ENCODE measurements at regions not wholly inside any gene's neighbourhood (a gene's known extent, or its start where the extent isn't known, plus 50 kb on each side); places are given as distances from the start of the nearest gene placed in this dataset.

DNA sequence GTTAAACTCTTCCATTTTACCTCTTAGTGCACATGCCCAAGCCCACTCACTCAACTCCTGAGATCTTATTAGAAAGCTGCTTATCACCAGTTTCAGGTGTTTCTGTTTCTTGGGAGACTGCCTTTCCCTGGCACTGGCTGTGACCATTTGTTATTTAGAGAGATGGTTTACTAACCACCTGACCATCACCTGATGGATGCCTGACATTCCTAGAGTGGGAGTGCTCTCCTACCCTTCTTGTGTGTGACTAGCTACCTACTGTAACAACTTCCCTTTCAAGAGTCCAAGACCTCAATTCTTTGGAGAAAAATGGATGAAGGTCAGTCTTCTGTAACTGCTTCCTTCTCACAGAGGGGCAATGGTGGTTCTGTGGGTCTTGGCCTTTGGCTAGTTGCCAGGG lies 755.2 kb upstream of the ADAMTS5 start:
- DNase-seq (ENCODE audit: low read depth) = no peak

- no peak for DNase-seq (ENCODE audit: low read depth)
Observed at GRCh38 chr21:27721675-27722074, 754.8 kb upstream of the ADAMTS5 start.

DNA sequence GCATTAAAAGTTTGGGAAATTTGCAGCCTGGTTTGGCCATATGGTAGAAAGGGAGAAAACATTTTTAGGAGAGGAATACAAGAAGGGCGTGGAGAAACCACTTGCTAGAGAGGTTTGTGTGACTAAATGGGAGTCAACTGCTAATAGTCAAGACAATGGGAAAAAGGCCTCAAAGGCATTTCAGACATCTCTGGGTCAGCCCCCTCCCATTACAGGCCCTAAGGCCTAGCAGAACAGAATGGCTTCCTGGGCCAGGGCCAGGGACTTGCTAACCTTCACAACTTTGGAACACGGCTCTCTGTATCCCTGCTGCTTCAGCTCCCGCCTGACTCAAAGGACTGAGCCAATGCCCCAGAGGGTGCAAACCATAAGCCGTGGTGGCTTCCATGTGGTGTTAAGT lies 752.3 kb upstream of the ADAMTS5 start:
- DNase-seq (ENCODE audit: low read depth) = no peak

- DNase-seq (ENCODE audit: low read depth) = no peak
Observed at GRCh38 chr21:27715131-27715530, 748.2 kb upstream of the ADAMTS5 start.

GRCh38 chr21:27713154-27714109 lies 746.5 kb upstream of the ADAMTS5 start:
- no peak for DNase-seq (ENCODE audit: low read depth)

- DNase-seq (ENCODE audit: low read depth) = no peak
Observed at GRCh38 chr21:27704567-27705166, 737.8 kb upstream of the ADAMTS5 start.

GRCh38 chr21:27703791-27704190 lies 736.9 kb upstream of the ADAMTS5 start:
- DNase-seq (ENCODE audit: low read depth) = no peak

- DNase-seq (ENCODE audit: low read depth) = peak; percentile 75
Observed at GRCh38 chr21:27700974-27701614, 734.2 kb upstream of the ADAMTS5 start.

GRCh38 chr21:27695246-27695645 lies 728.4 kb upstream of the ADAMTS5 start:
- no peak for DNase-seq (ENCODE audit: low read depth)

- DNase-seq (ENCODE audit: low read depth) = no peak
Observed at GRCh38 chr21:27694667-27695066, 727.8 kb upstream of the ADAMTS5 start.

DNA sequence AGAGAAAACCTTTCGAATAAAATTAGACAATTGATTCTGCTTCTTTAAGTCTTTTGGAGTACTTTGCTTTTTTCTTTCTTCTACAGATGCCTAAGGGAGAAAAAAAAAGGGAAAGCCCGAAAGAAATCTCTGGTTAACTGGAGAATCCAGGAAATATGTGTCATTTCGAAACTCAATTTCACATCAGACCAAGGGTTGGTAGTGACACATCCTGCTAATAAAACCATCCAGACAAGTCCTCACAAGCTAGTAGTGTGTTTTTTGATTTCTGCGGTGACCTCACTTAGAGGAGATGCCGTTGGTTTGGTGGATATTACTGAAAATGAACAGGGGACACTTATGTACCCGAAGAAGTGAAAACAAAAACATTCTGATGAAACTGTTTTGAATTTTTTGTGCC lies 726.5 kb upstream of the ADAMTS5 start:
- peak; percentile 68 for DNase-seq (ENCODE audit: low read depth)

DNA sequence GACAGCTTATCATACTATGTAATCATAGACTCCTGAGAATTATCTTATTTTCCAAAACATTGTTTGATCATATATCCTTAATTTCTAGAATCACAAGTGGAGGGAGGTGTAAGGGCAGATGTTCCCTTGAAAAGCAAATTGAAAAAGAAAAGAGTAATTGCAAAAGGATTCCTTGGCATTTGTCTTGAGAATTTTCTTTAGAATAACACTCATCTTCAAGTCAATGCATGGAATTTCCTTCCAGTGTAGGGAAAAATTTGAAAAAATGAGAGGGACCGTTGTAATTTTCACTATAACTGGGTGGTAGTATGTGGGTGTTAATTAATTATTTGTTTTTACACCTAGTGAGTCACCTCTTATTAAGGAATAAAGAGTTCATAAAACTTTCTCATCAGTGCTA lies 724.6 kb upstream of the ADAMTS5 start:
- DNase-seq (ENCODE audit: low read depth) = no peak

DNA sequence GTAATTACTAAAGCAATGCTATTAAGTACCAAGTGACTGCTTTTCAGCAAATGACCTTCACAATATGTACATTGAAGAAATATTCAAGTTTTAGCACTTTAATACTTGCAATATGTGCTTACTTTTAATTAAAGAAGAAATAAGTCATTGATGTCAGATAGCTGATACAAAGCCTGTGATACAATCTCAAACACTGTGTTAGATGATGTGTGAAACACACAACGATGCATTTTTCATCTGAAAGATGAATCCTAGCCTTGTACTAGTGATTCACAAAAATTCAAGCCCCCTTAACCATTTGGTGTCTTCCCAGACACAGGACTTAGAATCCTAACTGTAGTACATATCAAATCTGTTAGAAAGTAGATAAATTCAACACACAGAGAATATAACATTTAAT lies 724.1 kb upstream of the ADAMTS5 start:
- DNase-seq (ENCODE audit: low read depth) = no peak

- DNase-seq (ENCODE audit: low read depth) = no peak
Observed at GRCh38 chr21:27690426-27690825, 723.5 kb upstream of the ADAMTS5 start.

GRCh38 chr21:27688773-27689172 lies 721.9 kb upstream of the ADAMTS5 start:
- no peak for DNase-seq (ENCODE audit: low read depth)

DNA sequence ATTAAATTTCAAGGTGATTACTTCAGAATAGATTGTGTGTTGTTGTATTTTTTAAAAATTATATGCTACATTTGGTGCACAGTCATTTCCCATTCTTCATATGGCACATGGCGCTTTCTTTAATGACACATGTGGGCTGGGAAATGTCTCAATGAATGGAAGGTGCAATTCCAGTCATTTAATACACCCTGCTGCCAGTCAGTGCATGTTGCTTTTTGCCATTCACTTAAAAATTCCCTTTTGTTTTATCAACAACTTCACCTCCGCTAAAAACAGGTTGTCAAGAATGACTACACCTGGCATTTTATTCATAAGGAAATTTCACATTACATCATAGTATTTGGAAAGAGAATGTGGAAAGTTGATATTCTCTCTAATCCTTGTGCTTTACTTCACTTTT lies 716.4 kb upstream of the ADAMTS5 start:
- no peak for DNase-seq (ENCODE audit: low read depth)

DNA sequence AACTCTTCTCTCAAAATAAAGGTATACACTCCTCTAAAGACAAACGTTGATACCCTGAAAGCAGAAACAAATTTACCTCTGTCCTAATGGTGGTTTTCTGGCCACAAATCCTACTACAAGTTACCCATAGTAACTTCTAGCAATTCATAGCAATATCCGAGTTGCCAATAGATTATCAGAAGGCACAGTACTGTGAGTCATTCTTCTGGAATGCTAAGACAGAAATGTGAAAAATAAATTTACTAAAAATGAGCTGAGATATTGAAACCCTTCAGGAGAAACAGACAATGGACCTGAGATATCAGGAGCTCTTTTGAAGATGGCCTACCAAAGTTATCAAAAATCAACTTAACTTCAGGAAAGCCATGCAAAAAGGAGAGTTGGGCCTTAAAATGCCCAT lies 715.0 kb upstream of the ADAMTS5 start:
- DNase-seq (ENCODE audit: low read depth) = peak; percentile 23

DNA sequence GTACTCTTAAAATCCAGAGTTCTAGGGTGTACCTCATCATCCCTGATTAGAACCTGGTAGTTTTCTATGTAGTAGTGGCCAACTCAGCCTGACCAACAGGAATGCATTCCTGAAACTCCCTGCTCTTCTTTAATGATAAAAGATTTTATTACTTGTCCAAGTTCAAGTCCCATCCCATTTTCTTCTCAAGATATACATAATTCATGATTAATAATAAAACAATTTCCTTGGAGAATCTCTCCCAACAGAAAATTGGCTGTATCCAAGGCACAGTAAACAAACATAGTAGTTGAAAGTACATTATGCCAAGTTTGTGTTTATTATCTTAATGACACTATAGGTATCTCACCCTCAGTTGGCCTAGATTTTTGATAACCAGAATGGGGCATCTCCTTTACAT lies 714.1 kb upstream of the ADAMTS5 start:
- no peak for DNase-seq (ENCODE audit: low read depth)

DNA sequence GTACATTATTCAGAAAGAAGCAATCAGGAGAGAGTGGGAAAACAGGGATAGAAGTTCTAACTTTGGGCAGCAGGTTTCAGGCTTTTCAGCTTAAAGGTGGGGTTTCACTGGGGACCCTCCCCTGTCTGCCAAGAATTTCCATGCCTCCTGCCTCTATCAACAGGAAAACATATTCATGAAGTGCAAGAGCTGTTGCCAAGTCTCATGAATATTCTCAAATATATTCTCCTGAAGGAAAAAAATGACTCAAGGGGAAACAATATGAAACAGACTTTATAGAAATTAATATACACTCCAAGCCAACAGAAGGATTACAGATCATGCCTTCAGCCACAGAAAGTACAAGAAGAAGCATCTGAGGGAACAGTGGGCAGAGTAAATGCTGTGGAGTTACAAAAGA lies 713.3 kb upstream of the ADAMTS5 start:
- no peak for DNase-seq (ENCODE audit: low read depth)

DNA sequence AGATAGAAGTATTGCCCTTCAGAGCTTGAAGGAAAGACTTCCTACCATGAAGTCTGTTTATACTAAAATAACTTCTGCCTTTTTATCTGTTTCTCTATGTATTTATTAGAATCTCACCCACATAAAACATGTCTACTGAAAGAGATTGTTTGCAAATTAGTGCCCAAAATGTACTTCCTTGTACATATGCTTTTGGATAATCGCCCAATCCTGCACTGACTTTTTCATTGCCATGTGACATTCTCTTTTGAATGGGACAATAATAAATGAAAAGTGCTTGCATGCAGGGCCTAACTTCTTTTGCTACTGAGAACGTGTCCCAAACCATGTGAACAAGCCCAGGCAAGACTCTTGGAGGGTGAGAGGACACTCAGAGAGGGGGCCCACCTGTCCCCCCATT lies 711.6 kb upstream of the ADAMTS5 start:
- DNase-seq (ENCODE audit: low read depth) = no peak

- DNase-seq (ENCODE audit: low read depth) = no peak
Observed at GRCh38 chr21:27677546-27677945, 710.7 kb upstream of the ADAMTS5 start.

DNA sequence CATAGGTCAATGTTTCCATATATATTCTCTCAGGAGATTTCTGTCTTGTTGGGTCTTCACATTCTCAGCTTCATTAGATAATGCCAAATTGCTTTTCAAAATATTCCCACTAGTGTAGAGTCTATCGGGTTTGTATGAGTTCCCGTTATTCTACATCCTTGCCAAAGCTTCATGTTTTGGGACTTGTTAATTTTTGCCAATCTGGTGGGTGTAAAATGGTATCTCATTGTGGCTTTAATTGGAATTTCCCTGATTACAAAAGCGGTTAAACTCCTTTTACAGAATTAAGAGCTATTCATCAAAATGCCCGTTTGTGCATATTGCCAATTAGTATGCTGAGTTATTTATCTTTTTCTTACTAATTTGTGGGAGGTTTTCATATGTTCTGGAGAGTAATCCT lies 708.4 kb upstream of the ADAMTS5 start:
- no peak for DNase-seq (ENCODE audit: low read depth)
